Neural progenitor cell (in vitro differentiated cells): ENCODE measurements at regions not wholly inside any gene's neighbourhood (a gene's known extent, or its start where the extent isn't known, plus 50 kb on each side); places are given as distances from the start of the nearest gene placed in this dataset.
"Not testable (repeated sequence)": the region's sequence is repeated elsewhere in the genome, so short reads cannot be mapped to it uniquely, and the experiment has no call there.

Experiments used
- DNase-seq: peaks from one replicate; pipeline ENCODE4 v3.0.0-alpha.2; 2016; ENCODE audit warnings: low spot score
- H2AFZ ChIP-seq: fragments of 200-600 bp; sonication (generic); replicated peaks from 2 replicates; pipeline ENCODE4 v1.6.1; 2016; ENCODE audit warnings: antibody characterized with exemption
- H3F3A ChIP-seq: fragments of 200-600 bp; sonication (generic); 2 replicates; pipeline ENCODE4 v1.6.1; 2016; ENCODE audit warnings: antibody characterized with exemption, low read depth
- H3K27ac ChIP-seq: fragments of 200-600 bp; sonication (generic); 2 replicates; pipeline ENCODE4 v1.5.1; 2016; ENCODE audit warnings: mild to moderate bottlenecking
- H3K27me3 ChIP-seq: fragments of 200-600 bp; sonication (generic); 2 replicates; pipeline ENCODE4 v1.6.1; 2016; ENCODE audit warnings: mild to moderate bottlenecking, moderate library complexity
- H3K36me3 ChIP-seq: fragments of 200-600 bp; sonication (generic); 2 replicates; pipeline ENCODE4 v1.5.1; 2016
- H3K4me1 ChIP-seq: fragments of 200-600 bp; sonication (generic); 2 replicates; pipeline ENCODE4 v1.6.1; 2016; ENCODE audit warnings: mixed run types
- H3K4me2 ChIP-seq: fragments of 200-600 bp; sonication (generic); 2 replicates; pipeline ENCODE4 v1.6.1; 2016
- H3K4me3 ChIP-seq: fragments of 200-600 bp; sonication (generic); 2 replicates; pipeline ENCODE4 v1.5.1; 2016
- H3K79me2 ChIP-seq: fragments of 200-600 bp; sonication (generic); 2 replicates; pipeline ENCODE4 v1.6.1; 2016; ENCODE audit warnings: low read depth
- H3K9ac ChIP-seq: fragments of 200-600 bp; sonication (generic); 2 replicates; pipeline ENCODE4 v1.6.1; 2016
- H3K9me3 ChIP-seq: fragments of 200-600 bp; sonication (generic); 2 replicates; pipeline ENCODE4 v1.5.1; 2016; ENCODE audit warnings: low read depth
- H4K20me1 ChIP-seq: fragments of 200-600 bp; sonication (generic); 2 replicates; pipeline ENCODE4 v1.6.1; 2016; ENCODE audit warnings: low read depth
- H3K27ac Mint-ChIP-seq: 3 replicates; pipeline ENCODE4 v1.8.0; 2021; ENCODE audit warnings: mixed read lengths
- H3K27me3 Mint-ChIP-seq: 2 replicates; pipeline ENCODE4 v1.8.0; 2022; ENCODE audit warnings: low read depth, mild to moderate bottlenecking, inconsistent platforms, moderate library complexity, mixed read lengths; ENCODE audit not compliant: insufficient read depth
- H3K36me3 Mint-ChIP-seq: 3 replicates; pipeline ENCODE4 v1.8.0; 2021; ENCODE audit warnings: mixed read lengths
- H3K4me1 Mint-ChIP-seq: 3 replicates; pipeline ENCODE4 v1.8.0; 2021; ENCODE audit warnings: mixed read lengths
- H3K4me3 Mint-ChIP-seq: 3 replicates; pipeline ENCODE4 v1.8.0; 2021; ENCODE audit warnings: mild to moderate bottlenecking, moderate library complexity, mixed read lengths
- H3K9me3 Mint-ChIP-seq: 3 replicates; pipeline ENCODE4 v1.8.0; 2020; ENCODE audit warnings: mixed read lengths
- EZH2 ChIP-seq: fragments of 200-600 bp; sonication (generic); IDR thresholded peaks from 2 replicates; pipeline ENCODE4 v1.6.1; 2017; ENCODE audit warnings: antibody characterized with exemption, mild to moderate bottlenecking, moderate library complexity
- EZH2phosphoT487 ChIP-seq: fragments of 200-600 bp; sonication (generic); IDR thresholded peaks from 2 replicates; pipeline ENCODE4 v1.6.1; 2017; ENCODE audit warnings: antibody characterized with exemption
- TF ChIP-seq, protein P1 (sequence below): fragments of 200-600 bp; sonication (generic); IDR thresholded peaks from 2 replicates; pipeline ENCODE4 v1.5.1; 2017; ENCODE audit warnings: antibody characterized with exemption, mild to moderate bottlenecking

DNA sequence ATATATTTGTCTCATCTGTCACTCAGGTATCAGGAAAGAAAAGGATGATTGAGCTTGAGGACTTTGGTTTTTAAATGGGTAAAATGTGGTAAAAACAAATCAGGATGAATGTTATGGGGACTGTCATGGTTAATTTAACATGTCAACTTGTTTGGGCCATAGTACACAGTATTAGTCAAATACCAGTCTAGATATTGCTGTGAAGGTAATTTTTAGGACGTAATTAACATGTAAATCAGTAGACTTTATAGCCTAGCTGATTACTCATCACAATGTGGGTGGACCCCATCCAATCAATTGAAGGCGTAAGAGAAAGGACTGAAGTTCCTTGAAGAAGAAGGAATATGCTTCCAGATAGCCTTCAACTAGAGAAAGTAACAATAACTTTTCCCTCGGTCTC, 275.7 kb upstream of the ZNF804A start:
- Mint-ChIP-seq H3K27me3 (no peaks in the 10 kb centered on the region), H3K9me3 (no peaks in the 10 kb centered on the region), H3K27ac (no peak overlapping the region), H3K4me3 (no peak overlapping the region), H3K36me3 (no peaks in the 10 kb centered on the region), H3K4me1 (peaks cover 27% of the 10 kb centered on the region)
- Histone ChIP-seq H3K4me3 (no peak overlapping the region), H3K9ac (no peak overlapping the region), H2AFZ (no peak overlapping the region), H3F3A (no peaks in the 10 kb centered on the region), H3K36me3 (no peaks in the 10 kb centered on the region), H4K20me1 (no peaks in the 10 kb centered on the region), H3K4me1 (no peaks in the 10 kb centered on the region), H3K79me2 (no peaks in the 10 kb centered on the region), H3K27ac (no peak overlapping the region), H3K9me3 (no peaks in the 10 kb centered on the region), H3K4me2 (no peak overlapping the region), H3K27me3 (no peaks in the 10 kb centered on the region)
- no peak for DNase-seq
- no peak for TF ChIP-seq EZH2

DNA sequence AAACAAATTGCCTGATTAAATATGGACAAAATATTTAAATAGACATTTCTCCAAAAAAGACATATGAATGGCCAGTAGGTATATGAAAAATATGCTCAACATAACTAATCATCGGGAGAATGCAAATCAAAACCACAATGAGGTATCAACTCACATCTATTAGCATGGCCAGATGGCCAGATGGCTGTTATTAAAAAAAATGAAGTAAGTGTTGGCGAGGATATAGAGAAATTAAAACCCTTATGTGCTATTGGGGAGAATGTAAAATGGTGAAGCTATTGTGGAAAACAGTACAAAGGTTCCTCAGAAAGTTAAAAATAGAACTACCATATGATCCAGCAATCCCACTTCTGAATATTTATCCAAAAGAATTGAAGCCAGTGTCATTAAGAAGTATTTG, 272.3 kb upstream of the ZNF804A start:
- H3K79me2 ChIP-seq: no peaks in the 10 kb centered on the region
- H3K4me1 Mint-ChIP-seq: peaks cover 19% of the 10 kb centered on the region
- H3K4me1 ChIP-seq: no peaks in the 10 kb centered on the region
- no peaks in the 10 kb centered on the region for H3F3A ChIP-seq
- H3K4me2 ChIP-seq: no peak overlapping the region
- no peak overlapping the region for H3K27ac Mint-ChIP-seq
- H3K9me3 Mint-ChIP-seq: peaks cover 2% of the 10 kb centered on the region
- no peak overlapping the region for H3K4me3 ChIP-seq
- no peaks in the 10 kb centered on the region for H3K36me3 ChIP-seq
- H4K20me1 ChIP-seq: no peaks in the 10 kb centered on the region
- DNase-seq: no peak
- no peak overlapping the region for H3K27ac ChIP-seq
- H2AFZ ChIP-seq: no peak overlapping the region
- TF ChIP-seq EZH2phosphoT487 (no peak), EZH2 (no peak)
- TF ChIP-seq, protein P1, sequence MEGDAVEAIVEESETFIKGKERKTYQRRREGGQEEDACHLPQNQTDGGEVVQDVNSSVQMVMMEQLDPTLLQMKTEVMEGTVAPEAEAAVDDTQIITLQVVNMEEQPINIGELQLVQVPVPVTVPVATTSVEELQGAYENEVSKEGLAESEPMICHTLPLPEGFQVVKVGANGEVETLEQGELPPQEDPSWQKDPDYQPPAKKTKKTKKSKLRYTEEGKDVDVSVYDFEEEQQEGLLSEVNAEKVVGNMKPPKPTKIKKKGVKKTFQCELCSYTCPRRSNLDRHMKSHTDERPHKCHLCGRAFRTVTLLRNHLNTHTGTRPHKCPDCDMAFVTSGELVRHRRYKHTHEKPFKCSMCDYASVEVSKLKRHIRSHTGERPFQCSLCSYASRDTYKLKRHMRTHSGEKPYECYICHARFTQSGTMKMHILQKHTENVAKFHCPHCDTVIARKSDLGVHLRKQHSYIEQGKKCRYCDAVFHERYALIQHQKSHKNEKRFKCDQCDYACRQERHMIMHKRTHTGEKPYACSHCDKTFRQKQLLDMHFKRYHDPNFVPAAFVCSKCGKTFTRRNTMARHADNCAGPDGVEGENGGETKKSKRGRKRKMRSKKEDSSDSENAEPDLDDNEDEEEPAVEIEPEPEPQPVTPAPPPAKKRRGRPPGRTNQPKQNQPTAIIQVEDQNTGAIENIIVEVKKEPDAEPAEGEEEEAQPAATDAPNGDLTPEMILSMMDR: no peak
- no peak overlapping the region for H3K4me3 Mint-ChIP-seq
- peaks cover 2% of the 10 kb centered on the region for H3K36me3 Mint-ChIP-seq
- H3K27me3 ChIP-seq: no peaks in the 10 kb centered on the region
- H3K9ac ChIP-seq: no peak overlapping the region
- H3K27me3 Mint-ChIP-seq: no peaks in the 10 kb centered on the region
- H3K9me3 ChIP-seq: no peaks in the 10 kb centered on the region

DNA sequence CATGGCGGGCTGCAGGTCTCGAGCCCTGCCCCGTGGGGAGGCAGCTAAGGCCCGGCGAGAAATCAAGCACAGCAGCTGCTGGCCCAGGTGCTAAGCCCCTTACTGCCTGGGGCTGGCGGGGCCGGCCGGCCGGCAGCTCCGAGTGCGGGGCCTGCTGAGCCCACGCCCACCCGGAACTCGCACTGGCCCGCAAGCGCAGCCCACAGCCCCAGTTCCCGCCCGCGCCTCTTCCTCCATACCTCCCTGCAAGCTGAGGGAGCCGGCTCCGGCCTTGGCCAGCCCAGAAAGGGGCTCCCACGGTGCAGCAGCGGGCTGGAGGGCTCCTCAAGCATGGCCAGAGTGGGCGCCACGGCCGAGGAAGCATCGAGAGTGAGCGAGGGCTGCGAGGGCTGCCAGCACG, 270.5 kb upstream of the ZNF804A start:
- not testable (repeated sequence) for H3K36me3 Mint-ChIP-seq, H2AFZ ChIP-seq, H3K79me2 ChIP-seq, H3K36me3 ChIP-seq, H3K9ac ChIP-seq, H3F3A ChIP-seq, H3K27ac Mint-ChIP-seq, H3K4me3 ChIP-seq, H3K27me3 Mint-ChIP-seq, H3K27me3 ChIP-seq, H3K27ac ChIP-seq, DNase-seq, H3K9me3 Mint-ChIP-seq, H3K4me3 Mint-ChIP-seq, H3K4me2 ChIP-seq, H4K20me1 ChIP-seq, H3K4me1 ChIP-seq, H3K9me3 ChIP-seq
- peaks cover 19% of the 10 kb centered on the region for H3K4me1 Mint-ChIP-seq

DNA sequence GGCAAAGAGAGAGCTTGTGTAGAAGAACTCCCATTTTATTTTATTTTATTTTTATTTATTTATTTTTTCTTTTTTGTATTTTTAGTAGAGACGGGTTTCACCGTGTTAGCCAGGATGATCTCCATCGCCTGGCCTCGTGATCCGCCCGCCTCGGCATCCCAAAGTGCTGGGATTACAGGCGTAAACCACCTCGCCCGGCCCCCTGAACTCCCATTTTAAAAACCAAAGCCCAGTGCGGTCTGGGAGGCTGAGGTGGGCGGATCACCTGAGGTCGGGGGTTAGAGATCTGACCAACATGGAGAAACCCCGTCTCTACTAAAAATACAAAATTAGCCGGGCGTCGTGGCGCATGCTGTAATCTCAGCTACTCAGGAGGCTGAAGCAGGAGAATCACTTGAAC, 267.8 kb upstream of the ZNF804A start:
- not testable (repeated sequence) for H3K9me3 Mint-ChIP-seq, H3K9me3 ChIP-seq, H3F3A ChIP-seq, H3K27ac Mint-ChIP-seq, H3K4me3 ChIP-seq, H3K36me3 ChIP-seq, H3K27me3 Mint-ChIP-seq, DNase-seq, H3K79me2 ChIP-seq, H3K36me3 Mint-ChIP-seq, H3K4me3 Mint-ChIP-seq, H3K27me3 ChIP-seq, H3K4me2 ChIP-seq, H3K4me1 Mint-ChIP-seq, H3K4me1 ChIP-seq, H3K9ac ChIP-seq, H3K27ac ChIP-seq, H4K20me1 ChIP-seq, H2AFZ ChIP-seq

DNA sequence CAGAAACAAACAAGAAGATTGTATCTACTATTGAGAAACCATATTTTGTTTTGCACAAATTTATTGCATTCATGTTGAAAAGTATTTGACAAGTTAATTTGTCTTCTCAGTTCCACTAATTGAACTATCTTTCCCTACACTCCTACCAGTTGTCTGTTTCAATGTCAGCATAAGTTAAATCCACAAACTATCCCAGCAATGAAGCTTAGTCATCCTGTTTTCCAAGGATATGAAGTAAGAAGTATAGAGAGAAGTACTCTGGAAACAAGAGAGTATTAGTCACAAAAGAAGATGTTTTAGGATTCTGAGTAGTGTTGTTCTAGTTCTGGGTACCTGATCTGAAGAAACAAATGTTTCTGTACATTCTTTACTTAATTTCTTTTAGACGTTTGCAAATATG, 261.6 kb upstream of the ZNF804A start:
- Histone ChIP-seq H3K4me2 (no peak overlapping the region), H3K79me2 (no peaks in the 10 kb centered on the region), H3K4me1 (peaks cover 19% of the 10 kb centered on the region), H3F3A (peaks cover 8% of the 10 kb centered on the region), H3K36me3 (no peaks in the 10 kb centered on the region), H3K4me3 (no peak overlapping the region), H3K9ac (no peak overlapping the region), H2AFZ (no peak overlapping the region), H3K27ac (no peak overlapping the region), H3K27me3 (peaks cover 18% of the 10 kb centered on the region), H3K9me3 (no peaks in the 10 kb centered on the region), H4K20me1 (no peaks in the 10 kb centered on the region)
- H3K27me3 Mint-ChIP-seq: no peaks in the 10 kb centered on the region
- no peaks in the 10 kb centered on the region for H3K36me3 Mint-ChIP-seq
- no peak overlapping the region for H3K4me3 Mint-ChIP-seq
- no peak for DNase-seq
- TF ChIP-seq, protein P1: no peak
- no peak for TF ChIP-seq EZH2
- TF ChIP-seq EZH2phosphoT487: no peak
- H3K9me3 Mint-ChIP-seq: no peaks in the 10 kb centered on the region
- no peak overlapping the region for H3K27ac Mint-ChIP-seq
- H3K4me1 Mint-ChIP-seq: peaks cover 11% of the 10 kb centered on the region
